ENCODE measurements at regions not wholly inside any gene's neighbourhood (a gene's known extent, or its start where the extent isn't known, plus 50 kb on each side); places are given as distances from the start of the nearest gene placed in this dataset.
"Not testable (repeated sequence)": the region's sequence is repeated elsewhere in the genome, so short reads cannot be mapped to it uniquely, and the experiment has no call there.

DNA sequence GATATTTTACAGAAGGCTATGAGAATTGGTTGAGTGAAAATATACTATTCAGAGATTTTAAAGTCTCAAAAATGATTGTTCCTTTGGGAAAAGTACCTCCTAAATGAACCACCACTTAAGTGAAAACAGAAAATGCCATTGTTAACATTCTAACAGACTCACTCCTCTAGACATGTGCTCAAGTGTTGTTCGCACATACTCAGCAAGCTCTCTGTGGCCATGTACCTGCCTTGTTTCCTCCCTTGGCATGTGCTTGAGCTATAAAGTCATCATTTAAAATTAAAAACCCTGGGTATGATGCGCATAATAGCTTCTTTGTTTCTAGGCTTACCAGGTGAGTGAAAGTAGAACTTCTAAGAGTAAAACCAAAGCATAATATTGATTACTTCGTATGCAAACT is 343.2 kb upstream of the VRK2 start:
- Histone ChIP-seq H3K27me3 (ENCODE audit: control insufficient read depth, insufficient read depth, low read length) (no peaks in the 10 kb centered on the region), H3K36me3 (ENCODE audit: control insufficient read depth, insufficient read depth, low read length) (no peaks in the 10 kb centered on the region), H3K4me1 (ENCODE audit: control insufficient read depth, insufficient read depth, low read length) (no peaks in the 10 kb centered on the region), H3K9me3 (ENCODE audit: control insufficient read depth, insufficient read depth, low read depth, low read length) (no peaks in the 10 kb centered on the region), H3K27ac (ENCODE audit: low read length) (no peak overlapping the region), H3K4me3 (ENCODE audit: low read depth in 2 of 2, low read length in 2 of 2) (no peak overlapping the region)
- TF ChIP-seq POLR2AphosphoS5 (IDR thresholded peaks at IDR 0.05; ENCODE audit: low read depth, low read length) (no peak), TCF7L2 (IDR thresholded peaks at IDR 0.05; ENCODE audit: low read depth, low read length) (no peak), SIN3A (IDR thresholded peaks at IDR 0.05; ENCODE audit: borderline replicate concordance, insufficient read depth, low read depth, low read length) (no peak)
- TF ChIP-seq, protein P1, sequence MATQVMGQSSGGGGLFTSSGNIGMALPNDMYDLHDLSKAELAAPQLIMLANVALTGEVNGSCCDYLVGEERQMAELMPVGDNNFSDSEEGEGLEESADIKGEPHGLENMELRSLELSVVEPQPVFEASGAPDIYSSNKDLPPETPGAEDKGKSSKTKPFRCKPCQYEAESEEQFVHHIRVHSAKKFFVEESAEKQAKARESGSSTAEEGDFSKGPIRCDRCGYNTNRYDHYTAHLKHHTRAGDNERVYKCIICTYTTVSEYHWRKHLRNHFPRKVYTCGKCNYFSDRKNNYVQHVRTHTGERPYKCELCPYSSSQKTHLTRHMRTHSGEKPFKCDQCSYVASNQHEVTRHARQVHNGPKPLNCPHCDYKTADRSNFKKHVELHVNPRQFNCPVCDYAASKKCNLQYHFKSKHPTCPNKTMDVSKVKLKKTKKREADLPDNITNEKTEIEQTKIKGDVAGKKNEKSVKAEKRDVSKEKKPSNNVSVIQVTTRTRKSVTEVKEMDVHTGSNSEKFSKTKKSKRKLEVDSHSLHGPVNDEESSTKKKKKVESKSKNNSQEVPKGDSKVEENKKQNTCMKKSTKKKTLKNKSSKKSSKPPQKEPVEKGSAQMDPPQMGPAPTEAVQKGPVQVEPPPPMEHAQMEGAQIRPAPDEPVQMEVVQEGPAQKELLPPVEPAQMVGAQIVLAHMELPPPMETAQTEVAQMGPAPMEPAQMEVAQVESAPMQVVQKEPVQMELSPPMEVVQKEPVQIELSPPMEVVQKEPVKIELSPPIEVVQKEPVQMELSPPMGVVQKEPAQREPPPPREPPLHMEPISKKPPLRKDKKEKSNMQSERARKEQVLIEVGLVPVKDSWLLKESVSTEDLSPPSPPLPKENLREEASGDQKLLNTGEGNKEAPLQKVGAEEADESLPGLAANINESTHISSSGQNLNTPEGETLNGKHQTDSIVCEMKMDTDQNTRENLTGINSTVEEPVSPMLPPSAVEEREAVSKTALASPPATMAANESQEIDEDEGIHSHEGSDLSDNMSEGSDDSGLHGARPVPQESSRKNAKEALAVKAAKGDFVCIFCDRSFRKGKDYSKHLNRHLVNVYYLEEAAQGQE (IDR thresholded peaks at IDR 0.05; ENCODE audit: insufficient read depth in 1 of 2, low read depth in 2 of 2, low read length in 1 of 2), result no peak
- TF ChIP-seq, protein P2, sequence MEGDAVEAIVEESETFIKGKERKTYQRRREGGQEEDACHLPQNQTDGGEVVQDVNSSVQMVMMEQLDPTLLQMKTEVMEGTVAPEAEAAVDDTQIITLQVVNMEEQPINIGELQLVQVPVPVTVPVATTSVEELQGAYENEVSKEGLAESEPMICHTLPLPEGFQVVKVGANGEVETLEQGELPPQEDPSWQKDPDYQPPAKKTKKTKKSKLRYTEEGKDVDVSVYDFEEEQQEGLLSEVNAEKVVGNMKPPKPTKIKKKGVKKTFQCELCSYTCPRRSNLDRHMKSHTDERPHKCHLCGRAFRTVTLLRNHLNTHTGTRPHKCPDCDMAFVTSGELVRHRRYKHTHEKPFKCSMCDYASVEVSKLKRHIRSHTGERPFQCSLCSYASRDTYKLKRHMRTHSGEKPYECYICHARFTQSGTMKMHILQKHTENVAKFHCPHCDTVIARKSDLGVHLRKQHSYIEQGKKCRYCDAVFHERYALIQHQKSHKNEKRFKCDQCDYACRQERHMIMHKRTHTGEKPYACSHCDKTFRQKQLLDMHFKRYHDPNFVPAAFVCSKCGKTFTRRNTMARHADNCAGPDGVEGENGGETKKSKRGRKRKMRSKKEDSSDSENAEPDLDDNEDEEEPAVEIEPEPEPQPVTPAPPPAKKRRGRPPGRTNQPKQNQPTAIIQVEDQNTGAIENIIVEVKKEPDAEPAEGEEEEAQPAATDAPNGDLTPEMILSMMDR (IDR thresholded peaks at IDR 0.05), result no peak
- intact Hi-C loops (cut with micrococcal nuclease; ENCODE audit: unreplicated experiment) (no loop called here), in situ Hi-C loops (cut with HindIII; ENCODE audit: low pct_unique_long_range_greater_than_20kb, low sequenced_read_pairs) (no loop called here)
- ATAC-seq (no peak), DNase-seq (ENCODE audit: low read depth, low spot score) (no peak)
- CTCF ChIA-PET, result no interaction called here
- no TSS peak for BruUV-seq (replicated peaks)
- POLR2A ChIA-PET, result no interaction called here

DNA sequence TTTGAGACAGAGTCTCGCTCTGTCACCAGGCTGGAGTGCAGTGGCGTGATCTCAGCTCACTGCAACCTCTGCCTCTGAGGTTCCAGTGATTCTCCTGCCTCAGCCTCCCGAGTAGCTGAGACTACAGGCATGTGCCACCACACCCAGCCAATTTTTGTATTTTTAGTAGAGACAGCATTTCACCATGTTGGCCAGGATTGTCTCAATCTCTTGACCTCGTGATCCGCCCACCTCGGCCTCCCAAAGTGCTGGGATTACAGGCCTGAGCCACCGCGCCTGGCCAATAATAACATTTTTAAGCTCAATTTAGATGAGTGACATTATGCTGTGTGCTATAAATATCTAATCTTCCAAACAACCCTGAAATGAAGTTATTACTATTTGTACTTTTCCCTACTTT is 338.8 kb upstream of the VRK2 start:
- CTCF ChIA-PET; H3K27me3 ChIP-seq (ENCODE audit: control insufficient read depth, insufficient read depth, low read length); POLR2A ChIA-PET; H3K4me1 ChIP-seq (ENCODE audit: control insufficient read depth, insufficient read depth, low read length); in situ Hi-C loops (cut with HindIII; ENCODE audit: low pct_unique_long_range_greater_than_20kb, low sequenced_read_pairs); H3K4me3 ChIP-seq (ENCODE audit: low read depth in 2 of 2, low read length in 2 of 2); H3K36me3 ChIP-seq (ENCODE audit: control insufficient read depth, insufficient read depth, low read length); DNase-seq (ENCODE audit: low read depth, low spot score); H3K9me3 ChIP-seq (ENCODE audit: control insufficient read depth, insufficient read depth, low read depth, low read length); ATAC-seq; H3K27ac ChIP-seq (ENCODE audit: low read length); intact Hi-C loops (cut with micrococcal nuclease; ENCODE audit: unreplicated experiment); BruUV-seq (replicated peaks): not testable (repeated sequence)

DNA sequence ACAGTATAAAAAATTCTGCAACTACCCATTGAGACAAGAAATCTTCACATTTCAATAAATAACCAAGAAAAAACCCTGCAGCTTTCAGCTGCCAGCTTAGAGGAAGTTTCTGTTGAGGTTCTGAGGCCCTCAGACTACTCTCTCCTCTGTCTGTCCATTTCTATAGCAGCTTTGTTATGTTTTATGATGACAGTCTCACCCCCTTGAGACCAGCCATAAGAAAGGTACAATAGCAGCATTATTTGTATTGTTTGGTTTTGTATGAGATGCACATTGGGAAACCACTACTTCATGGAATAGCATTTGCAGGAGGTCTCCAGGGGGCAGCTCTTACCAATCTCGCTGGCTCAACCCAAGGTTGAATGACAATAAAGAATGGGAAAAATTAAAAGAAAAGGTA is 334.6 kb upstream of the VRK2 start:
- no peak overlapping the region for H3K27ac ChIP-seq (ENCODE audit: low read length)
- no peak overlapping the region for H3K4me3 ChIP-seq (ENCODE audit: low read depth in 2 of 2, low read length in 2 of 2)
- TF ChIP-seq, protein P1 (IDR thresholded peaks at IDR 0.05; ENCODE audit: insufficient read depth in 1 of 2, low read depth in 2 of 2, low read length in 1 of 2), result no peak
- TF ChIP-seq POLR2AphosphoS5 (IDR thresholded peaks at IDR 0.05; ENCODE audit: low read depth, low read length), result no peak
- no peaks in the 10 kb centered on the region for H3K9me3 ChIP-seq (ENCODE audit: control insufficient read depth, insufficient read depth, low read depth, low read length)
- ChIA-PET POLR2A (no interaction called here), CTCF (no interaction called here)
- in situ Hi-C loops (cut with HindIII; ENCODE audit: low pct_unique_long_range_greater_than_20kb, low sequenced_read_pairs), result no loop called here
- BruUV-seq (replicated peaks), result no TSS peak
- no peaks in the 10 kb centered on the region for H3K27me3 ChIP-seq (ENCODE audit: control insufficient read depth, insufficient read depth, low read length)
- DNase-seq (ENCODE audit: low read depth, low spot score), result no peak
- H3K4me1 ChIP-seq (ENCODE audit: control insufficient read depth, insufficient read depth, low read length), result no peaks in the 10 kb centered on the region
- intact Hi-C loops (cut with micrococcal nuclease; ENCODE audit: unreplicated experiment), result no loop called here
- no peak for ATAC-seq
- no peaks in the 10 kb centered on the region for H3K36me3 ChIP-seq (ENCODE audit: control insufficient read depth, insufficient read depth, low read length)

Measured in Panc1 (cell line).